Naive B cell (primary cell): ENCODE measurements at regions not wholly inside any gene's neighbourhood (a gene's known extent, or its start where the extent isn't known, plus 50 kb on each side); places are given as distances from the start of the nearest gene placed in this dataset.
A peak's percentile ranks its signal among the peaks of the same experiment; 100 is the strongest.
"Not testable (repeated sequence)": the region's sequence is repeated elsewhere in the genome, so short reads cannot be mapped to it uniquely, and the experiment has no call there.

Experiments used
- ATAC-seq, 2 donors: fragments of 150-1000 bp; cut with Tn5 transposase; 2 replicates each; pipeline ENCODE4 v1.10.0; 2021; ENCODE audit warnings: low read depth in 2 of 2, mild to moderate bottlenecking in 2 of 2, moderate library complexity in 2 of 2
- DNase-seq: peaks from one replicate; pipeline ENCODE4 v3.0.0; 2022
- H3K27ac Mint-ChIP-seq, 6 donors: one replicate each; pipeline ENCODE4 v1.8.0; 2020 to 2022; ENCODE audit warnings: mild to moderate bottlenecking in 6 of 6, mixed read lengths in 6 of 6, moderate library complexity in 5 of 6, inconsistent platforms in 2 of 6
- H3K27me3 Mint-ChIP-seq, 3 donors: one replicate each; pipeline ENCODE4 v1.8.0; 2021 to 2022; ENCODE audit warnings: mixed read lengths in 3 of 3, mild to moderate bottlenecking in 1 of 3
- H3K36me3 Mint-ChIP-seq, 2 donors: one replicate each; pipeline ENCODE4 v1.8.0; 2020 to 2022; ENCODE audit warnings: mixed read lengths in 2 of 2, inconsistent platforms in 1 of 2, mild to moderate bottlenecking in 1 of 2
- H3K4me1 Mint-ChIP-seq, 3 donors: one replicate each; pipeline ENCODE4 v1.8.0; 2020 to 2022; ENCODE audit warnings: mixed read lengths in 3 of 3, inconsistent platforms in 1 of 3, mild to moderate bottlenecking in 1 of 3, moderate library complexity in 1 of 3
- H3K4me3 Mint-ChIP-seq, 8 donors: one replicate each; pipeline ENCODE4 v1.8.0; 2020 to 2022; ENCODE audit warnings: mild to moderate bottlenecking in 8 of 8, mixed read lengths in 8 of 8, moderate library complexity in 8 of 8, inconsistent platforms in 2 of 8
- H3K9me3 Mint-ChIP-seq, 7 donors: one replicate each; pipeline ENCODE4 v1.8.0; 2020 to 2022; ENCODE audit warnings: mixed read lengths in 7 of 7, mild to moderate bottlenecking in 5 of 7, inconsistent platforms in 2 of 7, moderate library complexity in 1 of 7

DNA sequence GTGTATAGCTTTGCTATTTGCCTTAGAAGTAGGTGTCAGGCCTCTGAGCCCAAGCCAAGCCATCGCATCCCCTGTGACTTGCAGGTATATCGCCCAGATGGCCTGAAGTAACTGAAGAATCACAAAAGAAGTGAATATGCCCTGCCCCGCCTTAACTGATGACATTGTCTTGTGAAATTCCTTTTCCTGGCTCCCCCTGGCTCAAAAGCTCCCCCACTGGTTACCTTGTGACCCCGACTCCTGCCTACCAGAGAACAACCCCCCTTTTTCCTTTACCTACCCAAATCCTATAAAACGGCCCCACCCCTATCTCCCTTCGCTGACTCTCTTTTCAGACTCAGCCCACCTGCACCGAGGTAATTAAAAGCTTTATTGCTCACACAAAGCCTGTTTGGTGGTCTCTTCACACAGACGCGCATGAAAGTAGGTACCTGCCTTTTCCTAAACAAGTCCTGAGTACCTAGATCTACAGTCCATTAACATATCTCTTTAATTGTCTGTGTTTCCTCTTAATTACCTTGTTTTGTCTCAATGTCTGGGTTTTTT lies 653.8 kb upstream of the PCDH10 start:
- ATAC-seq, H3K36me3 Mint-ChIP-seq, H3K9me3 Mint-ChIP-seq, H3K4me1 Mint-ChIP-seq, H3K27me3 Mint-ChIP-seq, DNase-seq, H3K4me3 Mint-ChIP-seq, H3K27ac Mint-ChIP-seq: not testable (repeated sequence)

DNA sequence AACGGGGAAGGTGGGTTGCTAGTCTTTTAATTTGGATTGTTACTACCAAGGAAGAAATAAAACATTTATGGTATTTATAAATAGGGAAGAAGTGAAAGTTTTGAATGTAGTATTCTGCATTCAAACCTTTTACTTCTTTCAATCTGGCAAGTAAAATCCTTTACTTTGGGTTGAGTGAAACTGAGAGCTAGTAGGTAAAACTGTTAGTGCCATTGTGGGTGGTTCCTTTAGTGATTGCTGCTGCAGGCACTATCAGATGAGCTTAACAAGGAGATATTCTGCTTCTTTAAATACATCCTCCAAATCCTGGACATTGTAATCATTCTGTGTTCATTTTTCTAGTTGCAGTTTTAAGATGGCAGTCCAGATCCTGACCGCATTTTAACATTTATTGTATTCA lies 650.9 kb upstream of the PCDH10 start:
- Mint-ChIP-seq H3K4me1 (no peaks in the 10 kb centered on the region), H3K9me3 (peaks cover 0 to 4% (median 0%) of the 10 kb centered on the region in 7 donors), H3K27me3 (no peaks in the 10 kb centered on the region), H3K27ac (no peak overlapping the region), H3K4me3 (peak overlapping the region in 1 of 8 donors; percentile 36), H3K36me3 (no peaks in the 10 kb centered on the region)
- ATAC-seq: no peak
- no peak for DNase-seq

- Mint-ChIP-seq H3K9me3 (peaks cover 0 to 4% (median 0%) of the 10 kb centered on the region in 7 donors), H3K36me3 (no peaks in the 10 kb centered on the region), H3K4me1 (no peaks in the 10 kb centered on the region), H3K4me3 (no peak overlapping the region), H3K27ac (no peak overlapping the region), H3K27me3 (no peaks in the 10 kb centered on the region)
- no peak for ATAC-seq
- no peak for DNase-seq
Observed at GRCh38 chr4:132502096-132502552, 647.0 kb upstream of the PCDH10 start.

DNA sequence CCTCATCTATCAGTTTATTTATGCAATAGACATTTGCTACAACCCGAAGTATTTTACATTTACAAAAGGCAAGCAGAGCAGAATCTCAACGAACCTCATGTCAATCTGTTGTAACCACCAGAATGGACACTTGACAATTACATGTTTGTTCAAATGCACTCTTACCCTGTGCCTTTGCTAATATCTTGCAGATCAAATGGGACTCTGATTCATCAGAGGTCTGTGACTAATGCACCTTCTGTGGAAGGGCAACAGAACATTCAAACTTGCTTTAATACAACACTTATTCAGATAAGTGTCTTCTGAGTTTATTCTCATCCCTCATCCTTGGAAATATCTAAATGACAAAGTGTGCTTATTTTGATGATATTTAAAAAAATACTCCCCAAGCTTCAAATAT lies 644.7 kb upstream of the PCDH10 start:
- DNase-seq (no peak), ATAC-seq (no peak)
- H3K36me3 Mint-ChIP-seq: no peaks in the 10 kb centered on the region
- H3K4me1 Mint-ChIP-seq: no peaks in the 10 kb centered on the region
- H3K27ac Mint-ChIP-seq: no peak overlapping the region
- no peaks in the 10 kb centered on the region for H3K27me3 Mint-ChIP-seq
- no peak overlapping the region for H3K4me3 Mint-ChIP-seq
- peaks cover 0 to 5% (median 0%) of the 10 kb centered on the region in 7 donors for H3K9me3 Mint-ChIP-seq

- ATAC-seq: no peak
- H3K27me3 Mint-ChIP-seq: no peaks in the 10 kb centered on the region
- H3K4me3 Mint-ChIP-seq: no peak overlapping the region
- DNase-seq: no peak
- no peaks in the 10 kb centered on the region for H3K4me1 Mint-ChIP-seq
- H3K27ac Mint-ChIP-seq: no peak overlapping the region
- H3K36me3 Mint-ChIP-seq: no peaks in the 10 kb centered on the region
- peaks cover 0 to 4% (median 0%) of the 10 kb centered on the region in 7 donors for H3K9me3 Mint-ChIP-seq
Observed at GRCh38 chr4:132506568-132506967, 642.5 kb upstream of the PCDH10 start.

DNA sequence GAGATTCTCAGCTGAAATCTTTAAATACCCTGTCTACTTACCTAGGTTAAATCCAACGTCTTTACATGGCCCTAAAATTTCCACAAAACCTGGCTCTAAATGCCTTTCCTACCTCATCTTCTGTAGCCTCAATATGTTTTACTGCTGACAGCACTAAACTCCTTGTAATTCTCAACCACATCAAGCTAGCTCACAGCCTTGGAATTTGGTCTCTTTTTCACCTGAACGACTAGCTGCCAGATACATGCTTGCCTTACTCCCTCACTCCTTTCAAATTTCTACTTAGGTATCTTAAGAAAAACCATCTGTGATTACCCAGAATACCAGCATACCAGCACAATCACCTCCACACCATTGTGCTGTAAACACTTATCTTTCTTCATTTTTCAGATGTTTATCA lies 635.6 kb upstream of the PCDH10 start:
- H3K36me3 Mint-ChIP-seq: no peaks in the 10 kb centered on the region
- peaks cover 0 to 3% (median 0%) of the 10 kb centered on the region in 7 donors for H3K9me3 Mint-ChIP-seq
- no peaks in the 10 kb centered on the region for H3K27me3 Mint-ChIP-seq
- DNase-seq (no peak), ATAC-seq (no peak)
- H3K4me1 Mint-ChIP-seq: no peaks in the 10 kb centered on the region
- H3K4me3 Mint-ChIP-seq: no peak overlapping the region
- H3K27ac Mint-ChIP-seq: no peak overlapping the region

DNA sequence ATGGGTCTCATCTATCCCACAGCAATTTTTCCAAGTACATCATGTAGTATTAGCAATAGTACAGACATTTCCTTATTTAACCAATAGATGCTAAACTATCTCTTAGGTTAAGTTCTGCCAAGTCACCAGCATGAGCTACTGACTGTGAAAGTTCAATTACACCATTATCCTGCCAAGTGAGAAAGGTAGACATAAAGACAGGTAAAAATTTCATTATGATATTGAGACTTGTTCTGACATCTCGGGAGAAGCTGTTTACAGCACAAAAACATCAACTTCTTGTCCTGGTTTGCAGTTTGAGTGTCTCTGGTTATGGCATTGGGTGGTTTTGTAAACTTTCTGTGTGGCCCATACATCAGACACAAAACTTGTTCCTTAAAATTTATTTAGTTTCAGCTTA lies 622.4 kb upstream of the PCDH10 start:
- Mint-ChIP-seq H3K9me3 (peaks cover 0 to 5% (median 0%) of the 10 kb centered on the region in 7 donors), H3K4me1 (no peaks in the 10 kb centered on the region), H3K27me3 (no peaks in the 10 kb centered on the region), H3K27ac (no peak overlapping the region), H3K36me3 (no peaks in the 10 kb centered on the region), H3K4me3 (no peak overlapping the region)
- no peak for ATAC-seq
- DNase-seq: no peak

DNA sequence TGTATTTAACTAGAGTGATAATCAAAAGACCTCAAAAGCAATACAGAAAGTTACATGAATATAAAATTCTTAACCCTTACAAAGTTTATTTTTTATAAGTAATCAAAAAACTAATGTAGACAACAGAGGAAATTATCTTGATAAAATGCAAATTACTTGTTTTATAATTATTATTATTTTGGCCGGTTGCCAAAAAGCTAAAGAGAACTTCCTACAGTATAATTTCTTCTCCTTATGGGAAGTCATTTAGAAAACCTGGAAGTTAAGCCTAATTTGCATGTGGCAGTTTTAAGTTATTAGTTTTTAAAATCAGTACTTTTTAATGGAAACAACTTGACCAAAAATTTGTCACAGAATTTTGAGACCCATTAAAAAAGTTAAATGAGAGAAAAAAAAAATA lies 621.3 kb upstream of the PCDH10 start:
- no peaks in the 10 kb centered on the region for H3K36me3 Mint-ChIP-seq
- H3K4me3 Mint-ChIP-seq: no peak overlapping the region
- no peak for DNase-seq
- H3K27ac Mint-ChIP-seq: no peak overlapping the region
- no peaks in the 10 kb centered on the region for H3K4me1 Mint-ChIP-seq
- ATAC-seq: no peak
- no peaks in the 10 kb centered on the region for H3K27me3 Mint-ChIP-seq
- peaks cover 0 to 5% (median 0%) of the 10 kb centered on the region in 7 donors for H3K9me3 Mint-ChIP-seq

GRCh38 chr4:132530861-132531260 lies 618.2 kb upstream of the PCDH10 start:
- no peaks in the 10 kb centered on the region for H3K36me3 Mint-ChIP-seq
- no peaks in the 10 kb centered on the region for H3K27me3 Mint-ChIP-seq
- DNase-seq (no peak), ATAC-seq (no peak)
- H3K4me1 Mint-ChIP-seq: no peaks in the 10 kb centered on the region
- H3K27ac Mint-ChIP-seq: no peak overlapping the region
- no peak overlapping the region for H3K4me3 Mint-ChIP-seq
- H3K9me3 Mint-ChIP-seq: no peaks in the 10 kb centered on the region

DNA sequence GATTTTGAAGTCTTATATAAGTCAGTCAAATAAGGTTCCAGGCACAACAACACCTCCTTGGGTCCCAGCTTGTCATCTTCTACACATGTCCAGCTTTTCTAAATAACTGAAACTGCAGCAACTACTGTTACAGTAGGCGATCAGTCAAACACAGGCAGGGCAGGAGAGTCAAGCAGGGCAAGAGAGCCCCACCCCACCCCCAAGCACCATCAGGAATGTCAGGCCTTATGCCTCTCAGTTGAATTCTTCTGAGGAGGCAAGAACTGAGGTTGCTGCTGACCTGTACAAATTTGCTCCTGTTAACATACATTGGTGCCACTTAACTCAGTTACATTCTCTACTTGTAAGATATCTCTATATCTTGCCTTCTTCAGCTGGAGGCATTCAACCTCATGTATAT lies 608.8 kb upstream of the PCDH10 start:
- H3K4me3 Mint-ChIP-seq: no peak overlapping the region
- no peak overlapping the region for H3K27ac Mint-ChIP-seq
- H3K9me3 Mint-ChIP-seq: peaks cover 0 to 12% (median 4%) of the 10 kb centered on the region in 7 donors
- H3K36me3 Mint-ChIP-seq: no peaks in the 10 kb centered on the region
- H3K27me3 Mint-ChIP-seq: no peaks in the 10 kb centered on the region
- ATAC-seq: no peak
- H3K4me1 Mint-ChIP-seq: no peaks in the 10 kb centered on the region
- DNase-seq: no peak

DNA sequence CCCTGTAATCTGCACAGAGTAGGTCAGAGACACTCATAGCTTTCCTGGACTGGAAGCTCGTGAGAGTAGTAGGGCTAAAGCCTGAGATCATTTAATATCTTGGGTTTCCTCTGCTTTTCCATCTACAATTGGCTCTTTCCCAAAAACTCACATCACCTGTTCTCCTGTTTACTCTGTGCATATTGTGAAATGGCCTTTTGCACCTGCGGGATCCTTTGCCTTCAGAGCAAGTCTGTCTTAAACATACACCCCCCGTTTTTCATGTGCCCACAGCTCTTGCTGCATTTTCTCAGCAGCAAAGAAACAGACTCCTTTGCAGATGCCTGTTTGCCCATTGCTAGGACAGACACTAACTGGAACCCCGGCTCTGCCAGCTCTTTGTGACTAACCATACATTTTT lies 608.3 kb upstream of the PCDH10 start:
- Mint-ChIP-seq H3K36me3 (no peaks in the 10 kb centered on the region), H3K27ac (no peak overlapping the region), H3K9me3 (peaks cover 0 to 12% (median 4%) of the 10 kb centered on the region in 7 donors), H3K27me3 (no peaks in the 10 kb centered on the region), H3K4me1 (no peaks in the 10 kb centered on the region), H3K4me3 (no peak overlapping the region)
- DNase-seq (no peak), ATAC-seq (no peak)

- Mint-ChIP-seq H3K27ac (no peak overlapping the region), H3K4me3 (no peak overlapping the region), H3K4me1 (no peaks in the 10 kb centered on the region), H3K9me3 (peaks cover 0 to 12% (median 4%) of the 10 kb centered on the region in 7 donors), H3K36me3 (no peaks in the 10 kb centered on the region), H3K27me3 (no peaks in the 10 kb centered on the region)
- DNase-seq (no peak), ATAC-seq (no peak)
Observed at GRCh38 chr4:132542228-132542627, 606.9 kb upstream of the PCDH10 start.

DNA sequence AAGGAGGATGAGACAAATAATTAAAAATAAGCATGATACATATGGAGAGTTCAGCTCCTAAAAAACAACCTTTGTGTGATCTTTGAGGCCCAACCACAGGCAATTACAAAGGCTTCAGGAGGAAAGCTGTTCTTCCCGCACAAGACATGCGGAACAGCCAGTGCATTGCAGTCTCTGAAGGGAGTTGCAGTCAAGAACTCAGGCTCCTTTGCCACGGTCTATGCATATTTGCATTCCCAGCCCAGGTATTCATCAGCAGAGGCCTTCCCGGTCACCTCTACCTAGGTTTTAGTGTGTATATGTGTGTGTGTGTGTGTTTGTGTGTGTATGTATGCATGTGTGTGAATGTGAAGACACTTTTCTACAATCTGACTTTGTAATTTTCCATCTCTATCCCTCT lies 600.6 kb upstream of the PCDH10 start:
- no peak overlapping the region for H3K4me3 Mint-ChIP-seq
- no peaks in the 10 kb centered on the region for H3K4me1 Mint-ChIP-seq
- no peaks in the 10 kb centered on the region for H3K27me3 Mint-ChIP-seq
- peak overlapping the region in 1 of 6 donors; percentile 49 for H3K27ac Mint-ChIP-seq
- no peak for DNase-seq
- no peak for ATAC-seq
- no peaks in the 10 kb centered on the region for H3K36me3 Mint-ChIP-seq
- peaks cover 0 to 5% (median 2%) of the 10 kb centered on the region in 7 donors for H3K9me3 Mint-ChIP-seq

GRCh38 chr4:132556316-132556715 lies 592.8 kb upstream of the PCDH10 start:
- Mint-ChIP-seq H3K27me3 (no peaks in the 10 kb centered on the region), H3K4me3 (no peak overlapping the region), H3K4me1 (no peaks in the 10 kb centered on the region), H3K36me3 (no peaks in the 10 kb centered on the region), H3K27ac (no peak overlapping the region), H3K9me3 (peaks cover 0 to 6% (median 0%) of the 10 kb centered on the region in 7 donors)
- no peak for DNase-seq
- no peak for ATAC-seq

DNA sequence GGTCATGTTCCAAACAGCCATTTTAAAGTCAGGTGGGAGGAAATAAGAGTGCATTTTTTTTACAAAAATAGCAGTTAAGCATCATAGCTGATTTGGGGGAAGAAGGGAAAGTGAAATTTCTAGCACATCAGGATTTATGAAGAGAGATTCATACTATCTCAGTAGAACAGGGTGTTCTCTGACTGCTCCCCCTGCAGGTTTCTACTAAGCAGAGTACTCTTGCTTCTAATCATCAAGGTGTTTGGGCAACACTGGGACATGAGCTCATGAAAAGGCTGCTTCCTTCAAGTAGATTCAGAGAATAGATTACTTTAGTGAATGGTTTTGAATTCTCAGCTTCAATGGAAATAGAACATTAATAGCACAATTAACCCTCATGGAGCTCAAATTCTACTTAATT lies 591.4 kb upstream of the PCDH10 start:
- no peaks in the 10 kb centered on the region for H3K4me1 Mint-ChIP-seq
- no peak overlapping the region for H3K4me3 Mint-ChIP-seq
- DNase-seq (no peak), ATAC-seq (no peak)
- no peaks in the 10 kb centered on the region for H3K36me3 Mint-ChIP-seq
- H3K9me3 Mint-ChIP-seq: peaks cover 0 to 5% (median 0%) of the 10 kb centered on the region in 7 donors
- no peak overlapping the region for H3K27ac Mint-ChIP-seq
- no peaks in the 10 kb centered on the region for H3K27me3 Mint-ChIP-seq
